A673 (cell line): ENCODE measurements at regions not wholly inside any gene's neighbourhood (a gene's known extent, or its start where the extent isn't known, plus 50 kb on each side); places are given as distances from the start of the nearest gene placed in this dataset.

Experiments used
- CTCF ChIP-seq: fragments of 300-800, 200-600 bp; sonication (generic); conservative IDR thresholded peaks from 2 replicates; pipeline ENCODE4 v1.5.1; 2017; ENCODE audit warnings: low read depth, mild to moderate bottlenecking, antibody characterized with exemption, low read length, moderate library complexity, mixed read lengths
- EZH2 ChIP-seq: fragments of 200-600 bp; sonication (generic); IDR thresholded peaks from 2 replicates; pipeline ENCODE4 v1.6.1; 2017; ENCODE audit warnings: borderline replicate concordance, low read depth, mild to moderate bottlenecking, mixed read lengths, antibody characterized with exemption, low read length; ENCODE audit not compliant: poor library complexity, severe bottlenecking

GRCh38 chr4:134885436-134885835, 683.8 kb upstream of the PABPC4L start:
- no peak for TF ChIP-seq CTCF
- no peak for TF ChIP-seq EZH2
